IMR-90 (cell line): ENCODE measurements at regions not wholly inside any gene's neighbourhood (a gene's known extent, or its start where the extent isn't known, plus 50 kb on each side); places are given as distances from the start of the nearest gene placed in this dataset.

Experiments
- ATAC-seq: fragments of 200-7000 bp; cut with Tn5 transposase; 2 replicates; pipeline ENCODE4 v1.9.1; 2020; ENCODE audit warnings: low read depth, mild to moderate bottlenecking, moderate library complexity
- BruUV-seq: library from RNA; stranded (reverse); fragments of 400-500 nt; replicated peaks from 2 replicates; lab custom pipeline; 2021; lab: Mats Ljungman, UMichigan
- CTCF ChIA-PET: fragments of 300-600 bp; formaldehyde crosslinking; extraction: SDS; loops from one replicate; lab custom pipeline; 2021; ENCODE audit warnings: antibody characterized with exemption; lab: Yijun Ruan, JAX
- POLR2A ChIA-PET: fragments of 300-600 bp; sonication (Branson Sonifier 250); formaldehyde crosslinking; loops from one replicate; lab custom pipeline; 2022; ENCODE audit warnings: antibody characterized with exemption; ENCODE audit not compliant: unreplicated experiment; lab: Charles Lee
- DNase-seq: peaks from one replicate; pipeline ENCODE4 v3.0.0; 2013
- H2AFZ ChIP-seq: replicated peaks from 2 replicates; pipeline ENCODE3; 2013; ENCODE audit warnings: low read length, mild to moderate bottlenecking; ENCODE audit not compliant: poor library complexity
- H2AK5ac ChIP-seq: 2 replicates; pipeline ENCODE4 v1.6.1; 2013; ENCODE audit warnings: low read depth, low read length, inconsistent platforms
- H2AK9ac ChIP-seq: replicated peaks from 2 replicates; pipeline ENCODE3; 2013; ENCODE audit warnings: mild to moderate bottlenecking, low read depth, low read length, moderate library complexity; ENCODE audit not compliant: poor library complexity
- H2BK120ac ChIP-seq: 2 replicates; pipeline ENCODE4 v1.6.1; 2013; ENCODE audit warnings: low read depth, low read length, inconsistent platforms
- H2BK15ac ChIP-seq: 3 replicates; pipeline ENCODE4 v1.6.1; 2013; ENCODE audit warnings: low read depth, low read length, inconsistent platforms
- H2BK20ac ChIP-seq: 2 replicates; pipeline ENCODE4 v1.6.1; 2013; ENCODE audit warnings: low read depth, mild to moderate bottlenecking, inconsistent platforms, low read length, moderate library complexity
- H2BK5ac ChIP-seq: 2 replicates; pipeline ENCODE4 v1.6.1; 2013; ENCODE audit warnings: mild to moderate bottlenecking, low read depth, low read length, inconsistent platforms; ENCODE audit not compliant: poor library complexity, severe bottlenecking
- H3K14ac ChIP-seq: replicated peaks from 2 replicates; pipeline ENCODE4 v1.6.1; 2013; ENCODE audit warnings: low read depth, low read length, inconsistent platforms
- H3K18ac ChIP-seq: 2 replicates; pipeline ENCODE4 v1.6.1; 2013; ENCODE audit warnings: low read depth, low read length, control low read depth
- H3K23ac ChIP-seq: 2 replicates; pipeline ENCODE4 v1.6.1; 2013; ENCODE audit warnings: low read depth, low read length, inconsistent platforms
- H3K27ac ChIP-seq: 2 replicates; pipeline ENCODE4 v1.5.1; 2013; ENCODE audit warnings: mild to moderate bottlenecking, control low read depth, low read length; ENCODE audit not compliant: insufficient read depth
- H3K27me3 ChIP-seq: 2 replicates; pipeline ENCODE4 v1.6.1; 2013; ENCODE audit warnings: low read length; ENCODE audit not compliant: control insufficient read depth, insufficient read depth
- H3K36me3 ChIP-seq: 2 replicates; pipeline ENCODE4 v1.6.1; 2013; ENCODE audit warnings: low read length, mixed read lengths; ENCODE audit not compliant: control insufficient read depth, insufficient read depth
- H3K4ac ChIP-seq: 2 replicates; pipeline ENCODE4 v1.6.1; 2013; ENCODE audit warnings: low read depth, low read length, inconsistent platforms
- H3K4me1 ChIP-seq: 2 replicates; pipeline ENCODE4 v1.6.1; 2013; ENCODE audit warnings: low read length, mixed read lengths; ENCODE audit not compliant: control insufficient read depth, insufficient read depth
- H3K4me2 ChIP-seq: 2 replicates; pipeline ENCODE4 v1.6.1; 2013; ENCODE audit warnings: low read depth, mild to moderate bottlenecking, control low read depth, low read length, moderate library complexity
- H3K4me3 ChIP-seq: 2 replicates; pipeline ENCODE4 v1.5.1; 2013; ENCODE audit warnings: low read depth, mild to moderate bottlenecking, control low read depth, low read length, moderate library complexity; ENCODE audit not compliant: insufficient read depth
- H3K56ac ChIP-seq: 2 replicates; pipeline ENCODE4 v1.6.1; 2013; ENCODE audit warnings: low read length, inconsistent platforms; ENCODE audit not compliant: insufficient read depth; ENCODE audit errors: extremely low read depth
- H3K79me1 ChIP-seq, 2 experiments: 2 replicates each; pipeline ENCODE4 v1.6.1; 2013; ENCODE audit warnings: low read length in 2 of 2, inconsistent platforms in 1 of 2, low read depth in 1 of 2
- H3K9ac ChIP-seq: 2 replicates; pipeline ENCODE4 v1.6.1; 2013; ENCODE audit warnings: low read depth, low read length, control low read depth
- H3K9me1 ChIP-seq: 2 replicates; pipeline ENCODE4 v1.6.1; 2013; ENCODE audit warnings: low read length, inconsistent platforms; ENCODE audit not compliant: insufficient read depth
- H3K9me3 ChIP-seq: 2 replicates; pipeline ENCODE4 v1.6.1; 2013; ENCODE audit warnings: low read length; ENCODE audit not compliant: control insufficient read depth, insufficient read depth
- H4K20me1 ChIP-seq: 2 replicates; pipeline ENCODE4 v1.6.1; 2013; ENCODE audit warnings: low read length, inconsistent platforms; ENCODE audit not compliant: insufficient read depth
- H4K5ac ChIP-seq: 2 replicates; pipeline ENCODE4 v1.6.1; 2013; ENCODE audit warnings: mild to moderate bottlenecking, low read depth, low read length, control low read depth
- H4K8ac ChIP-seq, 2 experiments: 2 replicates each; pipeline ENCODE4 v1.6.1; 2013; ENCODE audit warnings: low read depth in 2 of 2, low read length in 2 of 2, control low read depth in 1 of 2, inconsistent platforms in 1 of 2
- H4K91ac ChIP-seq: 2 replicates; pipeline ENCODE4 v1.6.1; 2013; ENCODE audit warnings: low read depth, low read length, inconsistent platforms; ENCODE audit not compliant: insufficient read depth
- CEBPB ChIP-seq: IDR thresholded peaks from 2 replicates; pipeline ENCODE4 v1.6.1; 2012; ENCODE audit warnings: low read depth, low read length, improper control_type of control experiment
- CHD1 ChIP-seq: IDR thresholded peaks from 2 replicates; pipeline ENCODE4 v1.6.1; 2012; ENCODE audit warnings: low read depth, low read length, improper control_type of control experiment
- CTCF ChIP-seq: conservative IDR thresholded peaks from 2 replicates; pipeline ENCODE4 v1.5.1; 2012; ENCODE audit warnings: mild to moderate bottlenecking, low read depth, low read length, improper control_type of control experiment
- FOS ChIP-seq: fragments of 150-350 bp; IDR thresholded peaks from 2 replicates; pipeline ENCODE4 v1.6.1; 2016; ENCODE audit warnings: low read depth, low read length
- MAFK ChIP-seq: IDR thresholded peaks from 2 replicates; pipeline ENCODE4 v1.6.1; 2012; ENCODE audit warnings: low read depth, low read length, improper control_type of control experiment
- MAZ ChIP-seq: IDR thresholded peaks from 2 replicates; pipeline ENCODE4 v1.6.1; 2012; ENCODE audit warnings: low read depth, mild to moderate bottlenecking, low read length, improper control_type of control experiment, moderate library complexity, borderline replicate concordance
- MXI1 ChIP-seq: IDR thresholded peaks from 2 replicates; pipeline ENCODE4 v1.6.1; 2012; ENCODE audit warnings: low read depth, mild to moderate bottlenecking, low read length, moderate library complexity, borderline replicate concordance
- NFE2L2 ChIP-seq: fragments of 150-350 bp; IDR thresholded peaks from 2 replicates; pipeline ENCODE4 v1.6.1; 2016; ENCODE audit warnings: low read depth, mild to moderate bottlenecking, low read length
- POLR2A ChIP-seq: IDR thresholded peaks from 2 replicates; pipeline ENCODE4 v1.6.1; 2012; ENCODE audit warnings: mild to moderate bottlenecking, low read depth, low read length
- RCOR1 ChIP-seq: IDR thresholded peaks from 2 replicates; pipeline ENCODE4 v1.6.1; 2012; ENCODE audit warnings: mild to moderate bottlenecking, low read length, improper control_type of control experiment; ENCODE audit not compliant: insufficient replicate concordance
- SMC3 ChIP-seq: fragments of 150-350 bp; IDR thresholded peaks from 2 replicates; pipeline ENCODE4 v1.6.1; 2016; ENCODE audit warnings: low read depth, mild to moderate bottlenecking, antibody characterized with exemption, low read length, moderate library complexity
- WGBS, 2 experiments: methylation state at CpG; one replicate each; pipeline versions ENCODE4 v1.1.5 to v1.1.7; 2013; ENCODE audit warnings: missing lambda C conversion rate in 2 of 2; ENCODE audit not compliant: insufficient read length in 1 of 2; ENCODE audit errors: extremely low coverage in 2 of 2; 5-methylcytosine and 5-hydroxymethylcytosine counted together
- dilution Hi-C: fragments of 300-500 bp; cut with HindIII; formaldehyde crosslinking; loops from one replicate; pipeline ENCODE4 v1.14.3; 2018; ENCODE audit warnings: low sequenced_read_pairs; ENCODE audit not compliant: unreplicated experiment
- in situ Hi-C: fragments of 300-500 bp; cut with MboI; formaldehyde crosslinking; loops from 3 replicates; pipeline ENCODE4 v1.14.3; 2019; ENCODE audit warnings: low sequenced_read_pairs, inconsistent platforms, mixed read lengths
- intact Hi-C: fragments of 100-400 bp; cut with micrococcal nuclease; formaldehyde crosslinking; loops from 2 replicates; pipeline ENCODE4 v1.10.0; 2022
- TF ChIP-seq, protein P1 (sequence below): fragments of 150-350 bp; IDR thresholded peaks from 2 replicates; pipeline ENCODE4 v1.6.1; 2017; ENCODE audit warnings: mild to moderate bottlenecking, antibody characterized with exemption, low read length, low read depth

- ATAC-seq, result no peak
- H3K23ac ChIP-seq, result no peak overlapping the region
- no peaks in the 10 kb centered on the region for H3K9me1 ChIP-seq
- H2BK120ac ChIP-seq, result no peak overlapping the region
- no peak overlapping the region for H3K18ac ChIP-seq
- no peak overlapping the region for H3K4me2 ChIP-seq
- H3K9me3 ChIP-seq, result no peaks in the 10 kb centered on the region
- no peak overlapping the region for H3K4me3 ChIP-seq
- H2BK5ac ChIP-seq, result no peak overlapping the region
- no peaks in the 10 kb centered on the region for H3K36me3 ChIP-seq
- no peak overlapping the region for H4K8ac ChIP-seq
- H2BK20ac ChIP-seq, result no peak overlapping the region
- dilution Hi-C loops (no loop called here), intact Hi-C loops (no loop called here), in situ Hi-C loops (no loop called here)
- no peak overlapping the region for H2AK9ac ChIP-seq
- no peak overlapping the region for H3K27ac ChIP-seq
- no peak overlapping the region for H3K56ac ChIP-seq
- no peaks in the 10 kb centered on the region for H4K20me1 ChIP-seq
- H3K4me1 ChIP-seq, result no peaks in the 10 kb centered on the region
- CTCF ChIA-PET, result no interaction called here
- no peak overlapping the region for H2AFZ ChIP-seq
- TF ChIP-seq RCOR1, result no peak
- no peak for TF ChIP-seq MAZ
- TF ChIP-seq, protein P1, sequence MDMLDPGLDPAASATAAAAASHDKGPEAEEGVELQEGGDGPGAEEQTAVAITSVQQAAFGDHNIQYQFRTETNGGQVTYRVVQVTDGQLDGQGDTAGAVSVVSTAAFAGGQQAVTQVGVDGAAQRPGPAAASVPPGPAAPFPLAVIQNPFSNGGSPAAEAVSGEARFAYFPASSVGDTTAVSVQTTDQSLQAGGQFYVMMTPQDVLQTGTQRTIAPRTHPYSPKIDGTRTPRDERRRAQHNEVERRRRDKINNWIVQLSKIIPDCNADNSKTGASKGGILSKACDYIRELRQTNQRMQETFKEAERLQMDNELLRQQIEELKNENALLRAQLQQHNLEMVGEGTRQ, result no peak
- no peak for TF ChIP-seq POLR2A
- TF ChIP-seq MXI1, result no peak
- no peak for TF ChIP-seq SMC3
- TF ChIP-seq CTCF, result no peak
- TF ChIP-seq NFE2L2, result no peak
- no peak for TF ChIP-seq MAFK
- no peak for TF ChIP-seq FOS
- no peak for TF ChIP-seq CHD1
- TF ChIP-seq CEBPB, result no peak
- DNase-seq, result no peak
- H4K5ac ChIP-seq, result no peak overlapping the region
- H3K79me1 ChIP-seq, result no peaks in the 10 kb centered on the region
- H3K14ac ChIP-seq, result no peak overlapping the region
- H2BK15ac ChIP-seq, result no peak overlapping the region
- no peak overlapping the region for H3K9ac ChIP-seq
- peaks cover 4% of the 10 kb centered on the region; the same call in 1 of the 2 replicates for H3K27me3 ChIP-seq
- BruUV-seq, result no TSS peak
- POLR2A ChIA-PET, result no interaction called here
- H3K4ac ChIP-seq, result no peak overlapping the region
- no CpG with 5 or more reads among the region's 7 CpGs for WGBS, 2 experiments
- no peak overlapping the region for H4K91ac ChIP-seq
- no peak overlapping the region for H2AK5ac ChIP-seq
These were observed 272.9 kb downstream of the PPP1R2C start for GRCh38 chrX:42505016-42505415.
